ENCODE measurements at regions not wholly inside any gene's neighbourhood (a gene's known extent, or its start where the extent isn't known, plus 50 kb on each side); places are given as distances from the start of the nearest gene placed in this dataset.

DNA sequence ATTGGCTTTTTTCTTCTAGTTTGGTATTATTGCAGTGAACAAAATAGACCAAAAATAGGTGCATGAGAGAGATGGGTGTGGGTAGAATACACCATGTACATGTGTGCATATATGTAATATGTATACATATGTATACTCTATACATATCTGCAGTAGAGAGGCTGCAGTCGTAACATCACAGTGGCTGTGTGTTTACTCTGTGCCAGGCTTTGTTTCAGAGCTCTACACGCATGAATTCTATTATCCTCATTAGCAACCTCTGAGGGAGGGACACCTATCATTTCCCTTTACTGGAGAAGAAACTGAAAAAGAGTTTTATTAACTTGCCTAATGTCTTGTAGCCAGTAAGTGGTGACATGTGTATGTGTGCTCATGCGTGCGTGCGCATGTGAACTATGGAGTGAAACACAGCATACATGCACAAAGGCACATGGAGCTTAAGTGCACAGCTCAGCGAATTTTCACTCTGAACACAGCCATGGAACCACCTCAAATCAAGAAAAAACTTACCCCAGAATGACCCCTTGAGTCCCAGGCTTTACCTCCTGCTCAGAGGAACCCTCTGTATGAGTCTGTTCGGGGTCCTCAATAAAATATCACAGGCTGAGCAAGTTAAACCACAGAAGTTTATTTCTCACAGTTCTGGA, 452.5 kb downstream of the CDH26 start:
- Histone ChIP-seq H3K9me3 (ENCODE audit: control insufficient read depth, low read length) (no peaks in the 10 kb centered on the region), H3K27ac (ENCODE audit: insufficient read depth, low read length, poor library complexity, severe bottlenecking) (no peak overlapping the region), H3K4me3 (ENCODE audit: insufficient read depth, low read depth, low read length, poor library complexity, severe bottlenecking) (no peak overlapping the region), H3K4me1 (ENCODE audit: control insufficient read depth, insufficient read depth, low read length, poor library complexity, severe bottlenecking) (no peaks in the 10 kb centered on the region), H3K27me3 (replicated peaks; ENCODE audit: control insufficient read depth, insufficient read depth, low read length, poor library complexity, severe bottlenecking) (no peaks in the 10 kb centered on the region), H3K36me3 (ENCODE audit: control insufficient read depth, insufficient read depth, low read length) (no peaks in the 10 kb centered on the region)
- no peak for DNase-seq

DNA sequence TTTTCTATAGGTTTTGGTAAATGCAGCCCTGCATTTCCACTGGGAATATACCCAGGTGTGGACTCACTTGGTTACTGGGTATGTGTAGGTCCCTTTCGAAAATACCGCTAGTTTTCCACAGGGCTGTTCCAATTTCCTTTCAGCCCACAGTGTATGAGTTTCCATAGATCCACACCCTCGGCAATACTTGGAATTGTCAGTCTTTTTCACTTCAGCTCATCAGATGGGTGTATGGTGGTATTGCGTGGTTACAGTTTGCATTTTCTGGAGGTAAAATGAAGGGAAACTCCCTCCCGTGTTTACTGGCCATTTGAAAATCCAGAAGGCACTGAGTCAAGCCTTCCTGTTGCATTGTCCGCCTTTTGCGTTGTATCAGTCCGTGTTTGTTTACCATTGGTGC, 453.6 kb downstream of the CDH26 start:
- no peak for DNase-seq
- H3K9me3 ChIP-seq (ENCODE audit: control insufficient read depth, low read length) = no peaks in the 10 kb centered on the region
- H3K27me3 ChIP-seq (replicated peaks; ENCODE audit: control insufficient read depth, insufficient read depth, low read length, poor library complexity, severe bottlenecking) = no peaks in the 10 kb centered on the region
- H3K36me3 ChIP-seq (ENCODE audit: control insufficient read depth, insufficient read depth, low read length) = no peaks in the 10 kb centered on the region
- H3K4me1 ChIP-seq (ENCODE audit: control insufficient read depth, insufficient read depth, low read length, poor library complexity, severe bottlenecking) = no peaks in the 10 kb centered on the region
- H3K27ac ChIP-seq (ENCODE audit: insufficient read depth, low read length, poor library complexity, severe bottlenecking) = no peak overlapping the region
- no peak overlapping the region for H3K4me3 ChIP-seq (ENCODE audit: insufficient read depth, low read depth, low read length, poor library complexity, severe bottlenecking)

DNA sequence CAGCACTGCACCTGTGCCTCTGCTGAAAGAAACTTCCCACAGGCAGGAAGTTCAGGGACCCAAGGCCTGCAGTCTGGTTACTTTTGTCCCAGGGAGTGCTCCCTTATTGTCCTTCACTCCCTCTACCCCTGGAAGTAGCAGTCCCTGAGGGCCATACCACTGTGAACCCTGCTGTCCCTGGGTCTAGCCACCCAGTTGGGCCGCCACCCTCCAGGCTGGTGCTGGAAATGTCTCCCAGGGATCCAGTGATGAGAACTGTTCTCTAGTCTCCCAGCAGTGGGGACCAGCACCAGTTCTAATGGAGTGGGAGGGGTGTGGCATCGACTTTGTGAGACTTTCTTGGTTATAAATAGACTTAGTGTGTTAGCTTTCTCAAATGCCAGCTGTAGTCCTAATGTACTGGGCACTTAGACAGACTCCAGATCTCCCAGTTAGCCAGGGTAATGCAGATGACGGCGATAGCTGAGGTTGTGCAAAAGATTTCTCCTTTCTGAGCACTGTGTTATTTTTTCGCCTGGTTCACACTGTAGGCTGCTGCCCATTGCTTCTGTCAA, 462.5 kb downstream of the CDH26 start:
- Histone ChIP-seq H3K27ac (ENCODE audit: insufficient read depth, low read length, poor library complexity, severe bottlenecking) (no peak overlapping the region), H3K4me3 (ENCODE audit: insufficient read depth, low read depth, low read length, poor library complexity, severe bottlenecking) (no peak overlapping the region)
- no peak for DNase-seq

DNA sequence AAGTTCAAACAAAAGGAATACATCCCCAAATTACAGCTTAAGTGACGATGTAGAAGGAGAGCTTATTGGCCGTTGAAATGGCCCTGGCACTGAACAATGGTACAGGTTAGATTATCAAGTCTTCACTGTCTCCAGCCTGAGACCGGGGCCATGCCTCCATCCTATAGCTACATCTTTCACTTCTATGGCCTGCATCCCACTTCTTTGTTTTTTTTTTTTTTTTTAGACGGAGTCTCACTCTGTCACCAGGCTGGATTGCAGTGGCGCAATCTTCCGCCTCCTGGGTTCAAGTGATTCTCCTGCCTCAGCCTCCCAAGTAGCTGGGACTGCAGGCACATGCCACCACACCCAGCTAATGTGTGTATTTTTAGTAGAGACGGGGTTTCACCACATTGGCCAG, 464.6 kb downstream of the CDH26 start:
- H3K36me3 ChIP-seq (ENCODE audit: control insufficient read depth, insufficient read depth, low read length) = no peaks in the 10 kb centered on the region
- no peaks in the 10 kb centered on the region for H3K4me1 ChIP-seq (ENCODE audit: control insufficient read depth, insufficient read depth, low read length, poor library complexity, severe bottlenecking)
- no peaks in the 10 kb centered on the region for H3K9me3 ChIP-seq (ENCODE audit: control insufficient read depth, low read length)
- H3K4me3 ChIP-seq (ENCODE audit: insufficient read depth, low read depth, low read length, poor library complexity, severe bottlenecking) = no peak overlapping the region
- DNase-seq = no peak
- H3K27me3 ChIP-seq (replicated peaks; ENCODE audit: control insufficient read depth, insufficient read depth, low read length, poor library complexity, severe bottlenecking) = no peaks in the 10 kb centered on the region
- no peak overlapping the region for H3K27ac ChIP-seq (ENCODE audit: insufficient read depth, low read length, poor library complexity, severe bottlenecking)

More for the DNA sequence above, 462.5 kb downstream of the CDH26 start:
- Histone ChIP-seq H3K9me3 (ENCODE audit: control insufficient read depth, low read length) (no peaks in the 10 kb centered on the region), H3K36me3 (ENCODE audit: control insufficient read depth, insufficient read depth, low read length) (no peaks in the 10 kb centered on the region), H3K4me1 (ENCODE audit: control insufficient read depth, insufficient read depth, low read length, poor library complexity, severe bottlenecking) (no peaks in the 10 kb centered on the region), H3K27me3 (replicated peaks; ENCODE audit: control insufficient read depth, insufficient read depth, low read length, poor library complexity, severe bottlenecking) (peaks cover 6% of the 10 kb centered on the region)

DNA sequence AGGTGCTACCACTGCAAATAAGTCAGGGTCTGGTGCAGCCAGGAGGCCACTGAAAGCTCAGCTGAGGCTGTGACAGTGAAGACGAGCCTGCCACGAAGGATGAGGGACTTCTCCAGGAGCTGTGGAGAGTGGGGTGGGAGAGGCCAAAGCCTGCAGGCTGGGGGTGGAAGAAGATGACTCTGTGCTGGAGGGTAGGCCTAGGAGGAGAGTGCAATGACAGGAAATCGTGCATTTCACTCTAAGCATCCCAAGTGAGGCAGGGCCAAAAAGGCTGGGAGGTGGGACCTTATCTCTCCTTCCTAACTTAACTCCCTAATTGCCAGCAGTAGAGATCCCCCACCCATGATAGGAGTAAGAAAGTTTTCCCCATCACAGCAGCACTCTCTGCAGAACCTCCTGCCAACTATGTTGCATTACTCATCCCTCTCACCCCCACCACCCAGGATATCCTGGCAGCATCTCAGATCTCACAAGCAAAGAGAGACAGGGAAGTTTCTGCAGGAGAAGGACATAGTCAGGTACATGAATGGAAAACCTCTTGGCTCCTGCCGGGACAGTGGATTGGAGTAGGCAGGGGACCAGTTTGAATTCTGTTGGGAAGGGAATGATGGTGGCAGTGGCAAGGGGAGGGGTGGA, 466.2 kb downstream of the CDH26 start:
- Histone ChIP-seq H3K9me3 (ENCODE audit: control insufficient read depth, low read length) (no peaks in the 10 kb centered on the region), H3K36me3 (ENCODE audit: control insufficient read depth, insufficient read depth, low read length) (no peaks in the 10 kb centered on the region), H3K4me1 (ENCODE audit: control insufficient read depth, insufficient read depth, low read length, poor library complexity, severe bottlenecking) (no peaks in the 10 kb centered on the region), H3K4me3 (ENCODE audit: insufficient read depth, low read depth, low read length, poor library complexity, severe bottlenecking) (no peak overlapping the region), H3K27ac (ENCODE audit: insufficient read depth, low read length, poor library complexity, severe bottlenecking) (no peak overlapping the region), H3K27me3 (replicated peaks; ENCODE audit: control insufficient read depth, insufficient read depth, low read length, poor library complexity, severe bottlenecking) (no peaks in the 10 kb centered on the region)
- no peak for DNase-seq

DNA sequence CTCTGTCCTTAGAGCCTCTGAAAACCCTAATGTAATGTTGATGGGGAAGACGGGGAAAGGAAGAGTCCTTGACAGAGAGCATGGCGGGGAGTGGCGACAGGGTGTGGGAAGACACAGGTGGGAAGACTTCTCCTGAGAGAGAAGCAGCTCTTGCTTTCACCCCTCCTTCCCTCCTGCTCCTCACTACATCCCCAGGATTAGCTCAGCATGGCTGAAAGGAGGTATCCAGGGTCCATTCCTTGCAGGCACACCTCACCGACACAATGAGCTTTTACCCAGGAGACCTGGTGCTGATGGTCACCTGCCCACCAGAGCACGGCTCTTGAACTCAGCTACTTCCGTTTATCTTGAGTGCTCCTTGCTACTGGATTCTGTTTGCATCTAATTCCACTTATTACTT, 469.3 kb downstream of the CDH26 start:
- Histone ChIP-seq H3K9me3 (ENCODE audit: control insufficient read depth, low read length) (no peaks in the 10 kb centered on the region), H3K27ac (ENCODE audit: insufficient read depth, low read length, poor library complexity, severe bottlenecking) (no peak overlapping the region), H3K27me3 (replicated peaks; ENCODE audit: control insufficient read depth, insufficient read depth, low read length, poor library complexity, severe bottlenecking) (no peaks in the 10 kb centered on the region), H3K4me3 (ENCODE audit: insufficient read depth, low read depth, low read length, poor library complexity, severe bottlenecking) (no peak overlapping the region), H3K4me1 (ENCODE audit: control insufficient read depth, insufficient read depth, low read length, poor library complexity, severe bottlenecking) (no peaks in the 10 kb centered on the region), H3K36me3 (ENCODE audit: control insufficient read depth, insufficient read depth, low read length) (no peaks in the 10 kb centered on the region)
- DNase-seq = no peak

DNA sequence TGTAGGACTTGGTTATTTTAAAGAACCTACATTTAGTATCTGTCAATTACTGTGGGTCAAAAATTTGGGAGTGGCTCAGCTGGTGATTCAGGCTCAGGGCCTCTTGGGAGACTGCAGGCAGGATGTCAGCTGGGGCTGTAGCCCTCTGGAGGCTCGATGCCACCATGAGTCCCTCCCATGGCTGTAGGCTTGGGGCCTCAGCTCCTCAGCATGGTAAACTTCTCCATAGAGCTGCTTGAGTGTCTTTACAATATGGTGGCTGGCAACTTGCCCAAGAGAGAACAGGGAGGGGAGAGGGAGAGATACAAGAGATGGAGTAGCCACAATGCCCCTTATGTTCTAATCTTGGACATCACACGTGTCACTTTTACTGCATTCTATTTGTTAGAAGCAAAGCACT, 470.4 kb downstream of the CDH26 start:
- Histone ChIP-seq H3K27me3 (replicated peaks; ENCODE audit: control insufficient read depth, insufficient read depth, low read length, poor library complexity, severe bottlenecking) (no peaks in the 10 kb centered on the region), H3K4me3 (ENCODE audit: insufficient read depth, low read depth, low read length, poor library complexity, severe bottlenecking) (no peak overlapping the region), H3K36me3 (ENCODE audit: control insufficient read depth, insufficient read depth, low read length) (no peaks in the 10 kb centered on the region), H3K27ac (ENCODE audit: insufficient read depth, low read length, poor library complexity, severe bottlenecking) (no peak overlapping the region), H3K4me1 (ENCODE audit: control insufficient read depth, insufficient read depth, low read length, poor library complexity, severe bottlenecking) (no peaks in the 10 kb centered on the region), H3K9me3 (ENCODE audit: control insufficient read depth, low read length) (no peaks in the 10 kb centered on the region)
- DNase-seq = no peak

DNA sequence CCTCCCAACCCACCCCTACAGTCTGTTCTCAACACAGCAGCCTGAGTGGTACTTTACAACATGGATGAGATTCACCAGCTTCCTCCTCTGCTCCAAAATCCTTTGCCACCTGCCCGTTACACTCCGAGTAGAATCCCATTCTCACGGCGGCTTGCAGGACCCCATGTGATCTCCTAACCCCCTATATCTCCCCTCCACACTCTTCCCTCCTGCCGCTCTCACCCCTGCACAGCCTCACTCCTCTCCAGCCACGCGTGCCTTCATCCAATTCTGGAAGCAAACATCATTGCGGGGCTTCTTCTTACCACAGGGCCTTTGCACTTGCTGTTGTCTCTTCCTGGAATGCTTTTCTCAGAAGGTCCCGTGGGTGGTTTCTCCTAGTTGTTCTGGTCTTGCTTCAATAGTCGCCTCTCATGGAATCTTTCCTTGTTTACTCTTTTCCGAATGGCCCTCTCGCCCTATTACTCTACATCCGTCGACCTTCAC, 472.3 kb downstream of the CDH26 start:
- H3K27me3 ChIP-seq (replicated peaks; ENCODE audit: control insufficient read depth, insufficient read depth, low read length, poor library complexity, severe bottlenecking) = no peaks in the 10 kb centered on the region
- no peaks in the 10 kb centered on the region for H3K9me3 ChIP-seq (ENCODE audit: control insufficient read depth, low read length)
- H3K4me3 ChIP-seq (ENCODE audit: insufficient read depth, low read depth, low read length, poor library complexity, severe bottlenecking) = no peak overlapping the region
- H3K4me1 ChIP-seq (ENCODE audit: control insufficient read depth, insufficient read depth, low read length, poor library complexity, severe bottlenecking) = no peaks in the 10 kb centered on the region
- no peak for DNase-seq
- no peaks in the 10 kb centered on the region for H3K36me3 ChIP-seq (ENCODE audit: control insufficient read depth, insufficient read depth, low read length)
- no peak overlapping the region for H3K27ac ChIP-seq (ENCODE audit: insufficient read depth, low read length, poor library complexity, severe bottlenecking)

DNA sequence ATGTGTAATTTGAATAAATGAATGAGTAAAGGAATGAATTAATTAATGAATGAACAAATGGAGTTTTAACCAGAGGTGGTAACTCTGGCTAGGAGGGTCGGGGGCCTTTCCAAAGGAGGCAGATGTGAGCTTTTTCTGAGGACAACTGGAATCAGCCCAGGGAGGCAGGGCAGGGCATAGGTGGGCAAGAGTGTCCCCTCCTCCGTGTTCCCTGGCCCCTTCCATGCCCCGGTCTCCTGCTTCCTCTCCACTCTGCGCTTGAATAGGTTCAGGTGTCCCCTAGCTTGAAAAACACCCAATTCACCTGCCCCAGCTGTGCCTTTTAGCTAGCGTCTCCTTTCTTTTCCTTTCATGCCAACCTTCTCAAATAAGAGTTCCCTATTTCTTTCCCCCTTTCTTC, 473.1 kb downstream of the CDH26 start:
- H3K9me3 ChIP-seq (ENCODE audit: control insufficient read depth, low read length) = no peaks in the 10 kb centered on the region
- H3K36me3 ChIP-seq (ENCODE audit: control insufficient read depth, insufficient read depth, low read length) = no peaks in the 10 kb centered on the region
- DNase-seq = no peak
- no peaks in the 10 kb centered on the region for H3K4me1 ChIP-seq (ENCODE audit: control insufficient read depth, insufficient read depth, low read length, poor library complexity, severe bottlenecking)
- H3K4me3 ChIP-seq (ENCODE audit: insufficient read depth, low read depth, low read length, poor library complexity, severe bottlenecking) = no peak overlapping the region
- H3K27ac ChIP-seq (ENCODE audit: insufficient read depth, low read length, poor library complexity, severe bottlenecking) = no peak overlapping the region
- no peaks in the 10 kb centered on the region for H3K27me3 ChIP-seq (replicated peaks; ENCODE audit: control insufficient read depth, insufficient read depth, low read length, poor library complexity, severe bottlenecking)

DNA sequence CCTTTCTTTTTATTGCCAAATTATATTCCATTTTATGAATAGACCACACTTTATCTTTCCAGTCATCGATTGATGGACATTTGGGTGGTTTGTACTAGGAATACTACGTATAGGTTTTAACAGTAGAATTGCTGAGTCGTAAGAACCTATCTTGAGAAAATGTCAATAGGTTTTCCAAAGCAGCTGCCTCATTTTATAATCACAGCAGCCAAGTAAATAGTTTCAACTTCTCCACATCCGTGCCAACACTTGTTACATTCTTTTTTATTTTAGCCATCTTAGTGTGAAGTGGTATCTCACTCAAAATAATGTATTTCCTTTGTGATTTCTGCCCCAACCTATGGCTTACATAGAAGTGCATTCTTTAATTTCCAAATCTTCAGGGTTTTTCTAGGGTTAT, 479.2 kb downstream of the CDH26 start:
- Histone ChIP-seq H3K27ac (ENCODE audit: insufficient read depth, low read length, poor library complexity, severe bottlenecking) (no peak overlapping the region), H3K9me3 (ENCODE audit: control insufficient read depth, low read length) (no peaks in the 10 kb centered on the region), H3K4me3 (ENCODE audit: insufficient read depth, low read depth, low read length, poor library complexity, severe bottlenecking) (no peak overlapping the region), H3K4me1 (ENCODE audit: control insufficient read depth, insufficient read depth, low read length, poor library complexity, severe bottlenecking) (no peaks in the 10 kb centered on the region), H3K27me3 (replicated peaks; ENCODE audit: control insufficient read depth, insufficient read depth, low read length, poor library complexity, severe bottlenecking) (no peaks in the 10 kb centered on the region), H3K36me3 (ENCODE audit: control insufficient read depth, insufficient read depth, low read length) (no peaks in the 10 kb centered on the region)
- no peak for DNase-seq

Measured in effector memory CD4-positive, alpha-beta T cell (primary cell).